ENCODE measurements at regions not wholly inside any gene's neighbourhood (a gene's known extent, or its start where the extent isn't known, plus 50 kb on each side); places are given as distances from the start of the nearest gene placed in this dataset.
"Not testable (repeated sequence)": the region's sequence is repeated elsewhere in the genome, so short reads cannot be mapped to it uniquely, and the experiment has no call there.

- Histone ChIP-seq H3K27me3 (no peaks in the 10 kb centered on the region), H3K4me3 (ENCODE audit: low read depth in 1 of 2, low read length in 1 of 2) (no peak overlapping the region), H3K36me3 (no peaks in the 10 kb centered on the region), H3K9me3 (no peaks in the 10 kb centered on the region), H3K27ac (no peak overlapping the region), H3K4me1 (ENCODE audit: control insufficient read depth in 1 of 2, insufficient read depth in 1 of 2, low read depth in 1 of 2, low read length in 1 of 2) (no peaks in the 10 kb centered on the region)
- TF ChIP-seq CTCF (IDR thresholded peaks at IDR 0.05) = no peak
Measured at GRCh38 chr6:170198298-170198697, 92.6 kb downstream of the DLL1 start.

GRCh38 chr6:170193326-170193821 is 97.5 kb downstream of the DLL1 start:
- Histone ChIP-seq H3K27me3 (no peaks in the 10 kb centered on the region), H3K4me3 (ENCODE audit: low read depth in 1 of 2, low read length in 1 of 2) (no peak overlapping the region), H3K27ac (no peak overlapping the region), H3K4me1 (ENCODE audit: control insufficient read depth in 1 of 2, insufficient read depth in 1 of 2, low read depth in 1 of 2, low read length in 1 of 2) (no peaks in the 10 kb centered on the region), H3K36me3 (no peaks in the 10 kb centered on the region), H3K9me3 (no peaks in the 10 kb centered on the region)
- TF ChIP-seq CTCF (IDR thresholded peaks at IDR 0.05) = no peak

- no peaks in the 10 kb centered on the region for H3K27me3 ChIP-seq
- no peaks in the 10 kb centered on the region for H3K4me1 ChIP-seq (ENCODE audit: control insufficient read depth in 1 of 2, insufficient read depth in 1 of 2, low read depth in 1 of 2, low read length in 1 of 2)
- TF ChIP-seq CTCF (IDR thresholded peaks at IDR 0.05) = no peak
- no peaks in the 10 kb centered on the region for H3K36me3 ChIP-seq
- no peak overlapping the region for H3K4me3 ChIP-seq (ENCODE audit: low read depth in 1 of 2, low read length in 1 of 2)
- no peaks in the 10 kb centered on the region for H3K9me3 ChIP-seq
- no peak overlapping the region for H3K27ac ChIP-seq
Measured at GRCh38 chr6:170192905-170193304, 98.0 kb downstream of the DLL1 start.

GRCh38 chr6:170192101-170192500 is 98.8 kb downstream of the DLL1 start:
- H3K27me3 ChIP-seq; H3K9me3 ChIP-seq; H3K27ac ChIP-seq; H3K4me3 ChIP-seq (ENCODE audit: low read depth in 1 of 2, low read length in 1 of 2); H3K36me3 ChIP-seq; H3K4me1 ChIP-seq (ENCODE audit: control insufficient read depth in 1 of 2, insufficient read depth in 1 of 2, low read depth in 1 of 2, low read length in 1 of 2): not testable (repeated sequence)

- Histone ChIP-seq H3K4me1 (ENCODE audit: control insufficient read depth in 1 of 2, insufficient read depth in 1 of 2, low read depth in 1 of 2, low read length in 1 of 2) (no peaks in the 10 kb centered on the region), H3K4me3 (ENCODE audit: low read depth in 1 of 2, low read length in 1 of 2) (no peak overlapping the region), H3K36me3 (no peaks in the 10 kb centered on the region), H3K27ac (no peak overlapping the region), H3K9me3 (no peaks in the 10 kb centered on the region), H3K27me3 (no peaks in the 10 kb centered on the region)
- no peak for TF ChIP-seq CTCF (IDR thresholded peaks at IDR 0.05)
Measured at GRCh38 chr6:170190046-170190445, 100.8 kb downstream of the DLL1 start.

- TF ChIP-seq CTCF (IDR thresholded peaks at IDR 0.05) = no peak
- Histone ChIP-seq H3K36me3 (no peaks in the 10 kb centered on the region), H3K9me3 (no peaks in the 10 kb centered on the region), H3K27me3 (no peaks in the 10 kb centered on the region), H3K4me3 (ENCODE audit: low read depth in 1 of 2, low read length in 1 of 2) (no peak overlapping the region), H3K4me1 (ENCODE audit: control insufficient read depth in 1 of 2, insufficient read depth in 1 of 2, low read depth in 1 of 2, low read length in 1 of 2) (no peaks in the 10 kb centered on the region), H3K27ac (no peak overlapping the region)
Measured at GRCh38 chr6:170189236-170189635, 101.6 kb downstream of the DLL1 start.
